HG03064 (cell line): ENCODE measurements at regions not wholly inside any gene's neighbourhood (a gene's known extent, or its start where the extent isn't known, plus 50 kb on each side); places are given as distances from the start of the nearest gene placed in this dataset.
"Not testable (repeated sequence)": the region's sequence is repeated elsewhere in the genome, so short reads cannot be mapped to it uniquely, and the experiment has no call there.

Source experiments
- ATAC-seq: cut with Tn5 transposase; IDR thresholded peaks from one replicate; pipeline ENCODE4 v1.9.1; 2021; ENCODE audit warnings: low read depth; ENCODE audit not compliant: unreplicated experiment

GRCh38 chr4:31667686-31668085 is 947.5 kb downstream of the PCDH7 start:
- ATAC-seq: no peak

GRCh38 chr4:31674313-31674947 is 954.3 kb downstream of the PCDH7 start:
- no peak for ATAC-seq

GRCh38 chr4:31678356-31678755 is 958.2 kb downstream of the PCDH7 start:
- ATAC-seq: no peak

- no peak for ATAC-seq
Observed at GRCh38 chr4:31682796-31683195, 962.6 kb downstream of the PCDH7 start.

GRCh38 chr4:31687717-31688342 is 967.7 kb downstream of the PCDH7 start:
- no peak for ATAC-seq

- no peak for ATAC-seq
Observed at GRCh38 chr4:31692399-31692940, 972.3 kb downstream of the PCDH7 start.

GRCh38 chr4:31701256-31701655 is 981.1 kb downstream of the PCDH7 start:
- ATAC-seq: no peak

- no peak for ATAC-seq
Observed at GRCh38 chr4:31702326-31702725, 982.2 kb downstream of the PCDH7 start.

- ATAC-seq: no peak
Observed at GRCh38 chr4:31714238-31714637, 994.1 kb downstream of the PCDH7 start.

- ATAC-seq: no peak
Observed at GRCh38 chr4:31715302-31715701, 995.1 kb downstream of the PCDH7 start.

GRCh38 chr4:31727030-31727429 is 1006.9 kb downstream of the PCDH7 start:
- ATAC-seq: no peak

- no peak for ATAC-seq
Observed at GRCh38 chr4:31735004-31735403, 1014.8 kb downstream of the PCDH7 start.

- no peak for ATAC-seq
Observed at GRCh38 chr4:31737419-31737818, 1017.2 kb downstream of the PCDH7 start.

GRCh38 chr4:31741326-31741725 is 1021.2 kb downstream of the PCDH7 start:
- ATAC-seq: no peak

- ATAC-seq: no peak
Observed at GRCh38 chr4:31748382-31748781, 1028.2 kb downstream of the PCDH7 start.

GRCh38 chr4:31750581-31750980 is 1030.4 kb downstream of the PCDH7 start:
- ATAC-seq: not testable (repeated sequence)

- ATAC-seq: no peak
Observed at GRCh38 chr4:31755751-31756150, 1035.6 kb downstream of the PCDH7 start.

- ATAC-seq: no peak
Observed at GRCh38 chr4:31768756-31769155, 1048.6 kb downstream of the PCDH7 start.

GRCh38 chr4:31783311-31783710 is 1063.1 kb downstream of the PCDH7 start:
- ATAC-seq: no peak

- no peak for ATAC-seq
Observed at GRCh38 chr4:31784558-31784957, 1064.4 kb downstream of the PCDH7 start.

- no peak for ATAC-seq
Observed at GRCh38 chr4:31787701-31788100, 1067.5 kb downstream of the PCDH7 start.

- no peak for ATAC-seq
Observed at GRCh38 chr4:31788676-31789075, 1068.5 kb downstream of the PCDH7 start.
